ENCODE measurements at regions not wholly inside any gene's neighbourhood (a gene's known extent, or its start where the extent isn't known, plus 50 kb on each side); places are given as distances from the start of the nearest gene placed in this dataset.

- TF ChIP-seq CTCF (IDR thresholded peaks at IDR 0.05; ENCODE audit: insufficient read depth, low read length) = no peak
- TF ChIP-seq POLR2AphosphoS5 (IDR thresholded peaks at IDR 0.05; ENCODE audit: low read depth) = no peak
- no peak for TF ChIP-seq REST (IDR thresholded peaks at IDR 0.05; ENCODE audit: insufficient replicate concordance, low read depth)
- no peak for TF ChIP-seq SPI1 (IDR thresholded peaks at IDR 0.05; ENCODE audit: borderline replicate concordance, low read depth)
Observed at GRCh38 chr10:27388761-27389399, 115.2 kb upstream of the RAB18 start.
